Right lobe of liver (tissue), 6 donors: ENCODE measurements at regions not wholly inside any gene's neighbourhood (a gene's known extent, or its start where the extent isn't known, plus 50 kb on each side); places are given as distances from the start of the nearest gene placed in this dataset.
"Not testable (repeated sequence)": the region's sequence is repeated elsewhere in the genome, so short reads cannot be mapped to it uniquely, and the experiment has no call there.

ENCODE experiments used
- ATAC-seq, 4 donors: fragments of 200-7000 bp; cut with Tn5 transposase; one replicate each; pipeline ENCODE4 v1.9.1; 2020; ENCODE audit warnings: mild to moderate bottlenecking in 4 of 4, moderate library complexity in 4 of 4
- DNase-seq, 3 donors: peaks; one replicate each; pipeline ENCODE4 v3.0.0-alpha.2; 2020
- H3K27ac ChIP-seq, 3 donors: fragments of 200-600 bp; one replicate each; pipeline ENCODE4 v1.8.0; 2022
- H3K27me3 ChIP-seq, 2 donors: fragments of 200-600 bp; one replicate each; pipeline ENCODE4 v1.8.0; 2022
- H3K36me3 ChIP-seq, 4 donors: fragments of 200-600 bp; sonication (generic) in 1 of 4; one replicate each; pipeline versions ENCODE4 v1.5.1 to v1.8.0; 2017 to 2022; ENCODE audit warnings: control low read depth in 1 of 4
- H3K4me1 ChIP-seq, 4 donors: fragments of 200-600 bp; sonication (generic) in 1 of 4; one replicate each; pipeline versions ENCODE4 v1.5.1 to v1.8.0; 2017 to 2022; ENCODE audit warnings: control low read depth in 1 of 4
- H3K4me3 ChIP-seq, 3 donors: fragments of 200-600 bp; one replicate each; pipeline ENCODE4 v1.8.0; 2022
- H3K9me3 ChIP-seq, 4 donors: fragments of 200-600 bp; sonication (generic) in 1 of 4; one replicate each; pipeline versions ENCODE4 v1.5.1 to v1.8.0; 2017 to 2022; ENCODE audit warnings: control low read depth in 1 of 4
- POLR2A ChIP-seq: fragments of 450-650 bp; IDR thresholded peaks from one replicate; pipeline ENCODE4 v1.6.1; 2017; ENCODE audit warnings: antibody characterized with exemption, mild to moderate bottlenecking
- WGBS: methylation state at CpG from one replicate; pipeline ENCODE4 v1.1.6; 2018; ENCODE audit warnings: low coverage, low lambda C conversion rate; ENCODE audit not compliant: insufficient coverage; ENCODE audit errors: missing lambda C conversion rate; 5-methylcytosine and 5-hydroxymethylcytosine counted together
- intact Hi-C, 2 donors: fragments of 100-400 bp; cut with DNase I; formaldehyde crosslinking; loops; one replicate each; pipeline versions ENCODE4 v1.11.2 to v1.14.1; 2022
- TF ChIP-seq, protein P1 (sequence below), 4 donors: fragments of 200-600 bp in 3 of 4; fragments of 450-650 bp in 1 of 4; IDR thresholded peaks; one replicate each; pipeline versions ENCODE4 v1.5.1 to v1.8.0; 2016 to 2022; ENCODE audit warnings: antibody characterized with exemption in 4 of 4, mild to moderate bottlenecking in 2 of 4
- donor health status: DM: no; HTN: yes; CAD: no.
- donor health status: DM: no; HTN: no; CAD: no.
- donor health status: DM: no; HTN: no; CAD: no.
- donor health status: DM: no; HTN: yes; CAD: no.
- donor health status: DM: no; HTN: yes; CAD: no.

DNA sequence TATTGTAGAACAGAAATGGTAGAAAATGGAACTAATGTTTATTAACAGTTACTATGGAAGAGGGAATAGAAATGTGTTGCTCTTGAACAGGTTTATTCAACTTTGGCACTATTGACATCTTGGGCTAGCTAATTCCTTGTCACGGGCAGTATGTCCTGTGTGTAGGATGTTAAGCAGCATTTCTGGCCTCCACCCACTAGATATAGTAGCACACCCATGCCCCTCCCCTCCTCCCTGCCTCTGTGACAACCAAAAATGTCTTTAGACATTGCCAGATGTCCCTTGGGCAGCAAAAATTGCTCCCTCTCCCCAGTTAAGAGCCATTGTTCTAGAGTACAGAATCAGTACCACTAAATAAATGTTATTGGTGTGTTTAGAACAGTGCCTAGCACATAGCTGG is 91.4 kb upstream of the TPTE start:
- intact Hi-C loops = no loop called here
- peak in 3 of 4 donors; percentile 11 to 23 (median 14) for ATAC-seq

DNA sequence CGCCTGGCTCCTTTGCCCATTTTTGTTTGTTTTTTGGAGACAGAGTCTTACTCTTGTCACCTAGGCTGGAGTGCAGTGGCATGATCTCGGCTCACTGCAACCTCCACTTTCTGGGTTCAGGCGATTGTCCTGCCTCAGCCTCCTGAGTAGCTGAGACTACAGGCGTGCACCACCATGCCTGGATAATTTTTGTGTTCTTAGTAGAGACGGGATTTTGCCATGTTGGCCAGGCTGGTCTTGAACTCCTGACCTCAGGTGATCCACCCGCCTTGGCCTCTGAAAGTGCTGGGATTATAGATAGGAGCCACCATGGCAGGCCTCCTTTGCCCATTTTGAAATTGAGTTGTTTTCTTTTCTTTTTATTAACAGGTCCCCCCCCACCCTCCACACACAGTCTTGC is 89.4 kb upstream of the TPTE start:
- H3K27me3 ChIP-seq, intact Hi-C loops, H3K4me3 ChIP-seq, H3K27ac ChIP-seq, H3K9me3 ChIP-seq, H3K4me1 ChIP-seq, DNase-seq, H3K36me3 ChIP-seq: not testable (repeated sequence)
- peak in 1 of 4 donors; percentile 4 for ATAC-seq
- 37% methylated on average over 6 of the region's 6 CpGs for WGBS

More for the DNA sequence above, 91.4 kb upstream of the TPTE start:
- no peaks in the 10 kb centered on the region for H3K9me3 ChIP-seq
- no peaks in the 10 kb centered on the region for H3K4me1 ChIP-seq
- WGBS = 39% methylated on average over 1 of the region's 1 CpG
- no peak overlapping the region for H3K4me3 ChIP-seq
- DNase-seq = no peak
- TF ChIP-seq, protein P1, sequence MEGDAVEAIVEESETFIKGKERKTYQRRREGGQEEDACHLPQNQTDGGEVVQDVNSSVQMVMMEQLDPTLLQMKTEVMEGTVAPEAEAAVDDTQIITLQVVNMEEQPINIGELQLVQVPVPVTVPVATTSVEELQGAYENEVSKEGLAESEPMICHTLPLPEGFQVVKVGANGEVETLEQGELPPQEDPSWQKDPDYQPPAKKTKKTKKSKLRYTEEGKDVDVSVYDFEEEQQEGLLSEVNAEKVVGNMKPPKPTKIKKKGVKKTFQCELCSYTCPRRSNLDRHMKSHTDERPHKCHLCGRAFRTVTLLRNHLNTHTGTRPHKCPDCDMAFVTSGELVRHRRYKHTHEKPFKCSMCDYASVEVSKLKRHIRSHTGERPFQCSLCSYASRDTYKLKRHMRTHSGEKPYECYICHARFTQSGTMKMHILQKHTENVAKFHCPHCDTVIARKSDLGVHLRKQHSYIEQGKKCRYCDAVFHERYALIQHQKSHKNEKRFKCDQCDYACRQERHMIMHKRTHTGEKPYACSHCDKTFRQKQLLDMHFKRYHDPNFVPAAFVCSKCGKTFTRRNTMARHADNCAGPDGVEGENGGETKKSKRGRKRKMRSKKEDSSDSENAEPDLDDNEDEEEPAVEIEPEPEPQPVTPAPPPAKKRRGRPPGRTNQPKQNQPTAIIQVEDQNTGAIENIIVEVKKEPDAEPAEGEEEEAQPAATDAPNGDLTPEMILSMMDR (IDR thresholded peaks at IDR 0.05) = no peak
- no peak for TF ChIP-seq POLR2A
- H3K27ac ChIP-seq = no peak overlapping the region
- no peaks in the 10 kb centered on the region for H3K27me3 ChIP-seq
- H3K36me3 ChIP-seq = no peaks in the 10 kb centered on the region

DNA sequence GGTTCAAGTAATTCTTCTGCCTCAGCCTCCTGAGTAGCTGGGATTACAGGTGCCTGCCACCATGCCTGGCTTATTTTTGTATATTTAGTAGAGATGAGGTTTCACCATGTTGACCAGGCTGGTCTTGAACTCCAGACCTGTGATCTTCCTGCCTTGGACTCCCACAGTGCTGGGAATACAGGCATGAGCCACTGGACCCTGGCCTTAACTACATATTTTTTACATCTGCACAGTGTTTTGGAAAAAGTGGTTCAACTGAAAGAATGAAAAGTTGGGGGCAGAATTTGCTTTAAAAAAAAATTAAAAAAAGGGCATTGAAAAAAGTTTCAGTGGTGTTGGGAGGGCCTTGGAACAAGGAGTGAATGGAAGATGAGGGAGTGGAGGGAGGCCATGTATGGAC is 88.9 kb upstream of the TPTE start:
- H3K27ac ChIP-seq, DNase-seq, H3K27me3 ChIP-seq, intact Hi-C loops, H3K4me3 ChIP-seq, H3K4me1 ChIP-seq, ATAC-seq, H3K9me3 ChIP-seq, H3K36me3 ChIP-seq: not testable (repeated sequence)

DNA sequence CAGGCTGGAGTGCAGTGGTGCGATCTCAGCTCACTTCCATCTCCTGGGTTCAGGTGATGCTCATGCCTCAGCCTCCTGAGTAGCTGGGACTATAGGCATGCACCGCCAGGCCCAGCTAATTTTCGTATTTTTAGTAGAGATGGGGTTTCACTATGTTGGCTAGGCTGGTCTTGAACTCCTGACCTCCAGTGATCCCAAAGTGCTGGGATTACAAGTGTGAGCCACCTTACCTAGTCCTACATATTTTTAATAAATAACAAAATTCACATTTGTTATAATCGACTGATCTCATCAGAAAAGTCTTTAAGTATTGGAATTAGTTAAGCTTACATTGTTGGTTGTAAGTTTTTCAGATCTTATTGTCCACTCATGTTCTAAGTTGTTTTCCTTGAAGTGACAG is 83.4 kb upstream of the TPTE start:
- intact Hi-C loops, H3K9me3 ChIP-seq, H3K27me3 ChIP-seq, DNase-seq, H3K27ac ChIP-seq, H3K36me3 ChIP-seq, ATAC-seq, H3K4me3 ChIP-seq, H3K4me1 ChIP-seq: not testable (repeated sequence)
- WGBS = 29% methylated on average over 4 of the region's 4 CpGs

DNA sequence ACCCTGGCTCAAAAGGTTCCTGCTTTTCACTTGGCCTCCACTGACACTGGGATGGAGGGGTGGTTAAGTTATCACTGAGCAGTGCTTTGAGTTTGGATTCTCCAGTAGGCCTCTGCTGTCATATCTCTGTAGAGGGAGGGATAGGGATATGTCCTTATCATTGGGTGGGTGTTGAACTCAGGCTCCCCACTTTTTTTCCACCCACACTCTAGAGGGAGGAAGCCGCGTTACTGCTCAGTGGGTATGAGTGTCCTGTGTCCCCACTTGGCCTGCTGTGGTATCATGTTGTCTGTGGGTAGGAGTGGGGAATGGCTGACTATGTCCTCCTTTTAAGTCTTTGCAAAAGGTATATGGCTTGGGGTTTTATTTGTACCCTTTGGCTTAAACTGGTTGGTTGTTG is 80.7 kb upstream of the TPTE start:
- H3K27me3 ChIP-seq, H3K27ac ChIP-seq, H3K36me3 ChIP-seq, H3K4me3 ChIP-seq, intact Hi-C loops, DNase-seq, H3K4me1 ChIP-seq, H3K9me3 ChIP-seq: not testable (repeated sequence)
- 65% methylated on average over 2 of the region's 2 CpGs for WGBS
- peak; percentile 33 to 70 (median 46) for ATAC-seq

DNA sequence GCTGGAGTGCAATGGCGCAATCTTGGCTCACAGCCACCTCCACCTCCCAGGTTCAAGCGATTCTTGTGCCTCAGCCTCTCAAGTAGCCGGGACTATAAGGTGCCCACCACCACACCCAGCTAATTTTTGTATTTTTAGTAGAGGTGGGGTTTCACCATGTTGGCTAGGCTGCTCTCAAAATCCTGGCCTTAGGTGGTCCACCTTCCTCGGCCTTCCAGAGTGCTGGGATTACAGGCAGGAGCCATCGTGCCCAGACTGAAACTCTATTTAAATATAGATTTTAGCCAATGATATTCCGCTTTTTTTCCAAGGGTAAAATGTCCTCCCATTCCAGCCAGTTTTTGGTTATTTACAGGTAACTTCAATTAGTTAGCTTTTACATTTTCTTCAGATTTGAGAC is 79.4 kb upstream of the TPTE start:
- H3K9me3 ChIP-seq, intact Hi-C loops, H3K4me3 ChIP-seq, DNase-seq, H3K36me3 ChIP-seq, H3K4me1 ChIP-seq, ATAC-seq, H3K27ac ChIP-seq, H3K27me3 ChIP-seq: not testable (repeated sequence)
- 40% methylated on average over 6 of the region's 6 CpGs for WGBS

DNA sequence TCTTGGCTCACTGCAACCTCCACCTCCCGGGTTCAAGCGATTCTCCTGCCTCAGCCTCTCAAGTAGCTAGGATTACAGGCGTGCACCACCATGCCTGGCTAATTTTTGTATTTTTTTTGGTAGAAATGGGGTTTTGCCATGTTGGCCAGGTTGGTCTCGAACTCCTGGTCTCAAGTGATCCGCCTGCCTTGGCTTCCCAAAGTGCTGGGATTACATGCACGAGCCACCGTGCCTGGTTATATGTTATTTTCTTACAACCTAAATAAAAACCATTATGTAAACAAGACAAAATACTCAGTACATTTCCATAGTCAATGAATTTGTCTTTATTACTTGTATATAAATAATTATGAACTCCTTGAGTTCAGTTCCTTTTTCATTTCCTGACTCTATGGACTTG is 75.7 kb upstream of the TPTE start:
- 36% methylated on average over 7 of the region's 7 CpGs for WGBS
- intact Hi-C loops, H3K36me3 ChIP-seq, H3K27me3 ChIP-seq, H3K9me3 ChIP-seq, H3K4me1 ChIP-seq, ATAC-seq, H3K4me3 ChIP-seq, DNase-seq, H3K27ac ChIP-seq: not testable (repeated sequence)

DNA sequence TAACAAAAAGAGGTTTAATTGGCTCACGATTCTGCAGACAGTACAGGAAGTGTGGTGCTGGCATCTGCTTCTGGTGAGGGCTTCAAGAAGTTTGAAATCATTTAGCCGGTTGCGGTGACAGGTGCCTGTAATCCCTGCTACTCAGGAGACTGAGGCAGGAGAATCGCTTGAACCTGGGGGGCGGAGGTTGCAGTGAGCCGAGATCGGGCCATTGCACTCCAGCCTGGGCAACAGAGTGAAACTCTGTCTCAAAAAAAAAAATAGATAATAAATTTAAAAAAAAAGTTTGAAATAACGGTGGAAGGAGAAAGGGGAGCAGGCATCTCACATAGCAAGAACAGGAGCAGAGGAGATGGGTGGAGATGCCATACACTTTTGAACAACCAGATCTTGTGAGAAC is 71.9 kb upstream of the TPTE start:
- H3K36me3 ChIP-seq, H3K9me3 ChIP-seq, H3K4me1 ChIP-seq, DNase-seq, intact Hi-C loops, H3K4me3 ChIP-seq, H3K27ac ChIP-seq, H3K27me3 ChIP-seq: not testable (repeated sequence)
- 40% methylated on average over 8 of the region's 8 CpGs for WGBS
- ATAC-seq = peak in 1 of 4 donors; percentile 36

DNA sequence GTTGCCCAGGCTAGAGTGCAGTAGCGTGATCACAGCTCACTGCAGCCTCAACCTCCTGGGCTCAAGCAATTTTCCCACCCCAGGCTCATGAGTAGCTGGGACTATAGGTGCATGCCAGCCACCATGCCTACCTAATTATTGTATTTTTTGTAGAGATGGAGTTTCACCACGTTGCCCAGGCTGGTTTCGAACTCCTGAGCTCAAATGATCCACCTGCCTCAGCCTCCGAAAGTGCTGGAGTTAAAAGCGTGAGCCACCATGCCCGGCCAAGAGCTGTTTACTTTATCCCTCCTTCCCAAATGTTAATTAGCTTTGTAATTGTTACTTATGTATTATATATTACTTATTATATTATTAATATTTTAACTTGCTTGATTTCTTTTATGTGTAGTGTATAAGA is 70.1 kb upstream of the TPTE start:
- peak in 1 of 3 donors; percentile 51 for DNase-seq
- intact Hi-C loops, ATAC-seq, H3K9me3 ChIP-seq, H3K27ac ChIP-seq, H3K4me1 ChIP-seq, H3K36me3 ChIP-seq, H3K4me3 ChIP-seq, H3K27me3 ChIP-seq: not testable (repeated sequence)
- 43% methylated on average over 6 of the region's 6 CpGs for WGBS

DNA sequence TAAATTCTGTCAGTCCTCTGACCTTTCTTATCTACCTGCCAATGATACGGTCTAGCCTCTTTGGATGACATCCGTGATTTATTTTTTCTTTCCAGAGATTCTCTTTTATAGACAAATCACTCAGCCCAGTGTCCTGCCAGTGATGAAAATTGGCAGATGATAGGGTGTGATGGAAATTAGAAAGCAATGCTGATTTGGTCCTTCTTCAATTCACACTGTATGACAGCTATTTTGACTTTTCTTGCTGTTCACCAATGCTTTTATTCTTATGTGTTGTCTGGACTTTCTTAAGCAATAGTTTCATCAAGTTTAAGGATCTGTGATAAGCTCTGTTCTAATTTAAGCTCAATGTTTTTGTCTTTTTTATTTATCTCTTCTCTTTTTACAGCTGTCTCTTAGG is 63.6 kb upstream of the TPTE start:
- intact Hi-C loops, H3K4me1 ChIP-seq, H3K27me3 ChIP-seq, H3K4me3 ChIP-seq, H3K9me3 ChIP-seq, H3K36me3 ChIP-seq, DNase-seq, H3K27ac ChIP-seq: not testable (repeated sequence)
- peak in 2 of 4 donors; percentile 8 to 9 for ATAC-seq
- 19% methylated on average over 2 of the region's 2 CpGs for WGBS

DNA sequence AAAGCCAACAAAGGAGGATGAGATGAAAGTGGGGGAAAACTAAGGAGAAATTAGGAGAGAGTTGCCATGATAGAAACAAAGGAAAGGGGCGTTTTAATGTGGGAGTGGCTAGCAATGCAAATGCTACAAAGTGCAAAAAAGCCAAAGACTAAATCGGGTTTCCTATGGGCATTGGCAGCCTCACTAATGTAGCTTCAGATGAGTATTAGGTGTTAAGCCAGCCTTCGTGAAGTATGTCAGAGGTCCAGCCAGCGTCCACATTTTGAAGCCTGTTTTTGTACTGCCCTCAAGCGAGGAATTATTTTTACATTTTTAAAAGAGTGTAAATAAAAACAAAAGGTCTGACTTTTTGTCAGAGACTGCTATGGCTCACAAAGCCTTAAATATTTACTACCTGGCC is 60.4 kb upstream of the TPTE start:
- H3K36me3 ChIP-seq, ATAC-seq, H3K9me3 ChIP-seq, H3K4me3 ChIP-seq, intact Hi-C loops, H3K27ac ChIP-seq, H3K4me1 ChIP-seq, H3K27me3 ChIP-seq, DNase-seq: not testable (repeated sequence)
- 33% methylated on average over 5 of the region's 5 CpGs for WGBS
